ENCODE measurements at regions not wholly inside any gene's neighbourhood (a gene's known extent, or its start where the extent isn't known, plus 50 kb on each side); places are given as distances from the start of the nearest gene placed in this dataset.

DNA sequence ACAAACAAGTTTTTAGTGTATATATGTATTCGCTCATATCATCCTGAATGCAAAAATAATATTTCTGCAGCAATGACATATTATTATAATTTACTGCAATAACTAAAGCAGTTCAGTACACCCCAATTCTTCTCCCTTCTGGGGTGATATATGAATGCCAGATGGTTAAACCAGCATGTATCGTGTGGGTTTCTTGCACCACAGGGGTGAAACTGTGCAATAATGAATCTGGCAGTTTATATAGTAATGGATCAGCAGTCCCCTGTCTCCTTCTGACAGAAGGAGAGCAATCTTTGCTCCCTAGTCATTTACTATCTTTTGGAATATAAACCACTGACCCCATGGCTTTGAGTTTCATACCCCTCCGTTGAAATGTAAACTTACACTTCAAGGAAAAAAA lies 228.6 kb upstream of the KLHL1 start:
- TF ChIP-seq, protein P1, sequence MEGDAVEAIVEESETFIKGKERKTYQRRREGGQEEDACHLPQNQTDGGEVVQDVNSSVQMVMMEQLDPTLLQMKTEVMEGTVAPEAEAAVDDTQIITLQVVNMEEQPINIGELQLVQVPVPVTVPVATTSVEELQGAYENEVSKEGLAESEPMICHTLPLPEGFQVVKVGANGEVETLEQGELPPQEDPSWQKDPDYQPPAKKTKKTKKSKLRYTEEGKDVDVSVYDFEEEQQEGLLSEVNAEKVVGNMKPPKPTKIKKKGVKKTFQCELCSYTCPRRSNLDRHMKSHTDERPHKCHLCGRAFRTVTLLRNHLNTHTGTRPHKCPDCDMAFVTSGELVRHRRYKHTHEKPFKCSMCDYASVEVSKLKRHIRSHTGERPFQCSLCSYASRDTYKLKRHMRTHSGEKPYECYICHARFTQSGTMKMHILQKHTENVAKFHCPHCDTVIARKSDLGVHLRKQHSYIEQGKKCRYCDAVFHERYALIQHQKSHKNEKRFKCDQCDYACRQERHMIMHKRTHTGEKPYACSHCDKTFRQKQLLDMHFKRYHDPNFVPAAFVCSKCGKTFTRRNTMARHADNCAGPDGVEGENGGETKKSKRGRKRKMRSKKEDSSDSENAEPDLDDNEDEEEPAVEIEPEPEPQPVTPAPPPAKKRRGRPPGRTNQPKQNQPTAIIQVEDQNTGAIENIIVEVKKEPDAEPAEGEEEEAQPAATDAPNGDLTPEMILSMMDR (IDR thresholded peaks at IDR 0.05): no peak
- no peak for TF ChIP-seq POLR2A (IDR thresholded peaks at IDR 0.05)
